ENCODE measurements at regions not wholly inside any gene's neighbourhood (a gene's known extent, or its start where the extent isn't known, plus 50 kb on each side); places are given as distances from the start of the nearest gene placed in this dataset.

DNA sequence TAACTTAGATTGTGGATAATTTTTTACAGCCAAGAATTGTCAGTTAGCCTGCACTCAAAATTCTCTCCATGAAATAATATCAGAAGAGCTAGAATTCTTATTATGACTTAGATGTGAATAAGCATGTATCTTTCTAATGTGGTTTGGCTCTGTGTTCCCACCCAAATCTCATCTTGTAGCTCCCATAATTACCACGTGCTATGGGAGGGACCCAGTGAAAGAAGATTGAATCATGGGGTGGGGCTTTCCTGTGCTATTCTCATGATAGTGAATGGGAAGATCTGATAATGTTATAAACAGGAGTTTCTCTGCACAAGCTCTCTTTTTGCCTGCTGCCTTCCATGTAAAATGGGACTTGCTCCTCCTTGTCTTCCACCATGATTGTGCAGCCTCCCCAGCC lies 176.8 kb downstream of the MAT2B start:
- TF ChIP-seq, protein P1, sequence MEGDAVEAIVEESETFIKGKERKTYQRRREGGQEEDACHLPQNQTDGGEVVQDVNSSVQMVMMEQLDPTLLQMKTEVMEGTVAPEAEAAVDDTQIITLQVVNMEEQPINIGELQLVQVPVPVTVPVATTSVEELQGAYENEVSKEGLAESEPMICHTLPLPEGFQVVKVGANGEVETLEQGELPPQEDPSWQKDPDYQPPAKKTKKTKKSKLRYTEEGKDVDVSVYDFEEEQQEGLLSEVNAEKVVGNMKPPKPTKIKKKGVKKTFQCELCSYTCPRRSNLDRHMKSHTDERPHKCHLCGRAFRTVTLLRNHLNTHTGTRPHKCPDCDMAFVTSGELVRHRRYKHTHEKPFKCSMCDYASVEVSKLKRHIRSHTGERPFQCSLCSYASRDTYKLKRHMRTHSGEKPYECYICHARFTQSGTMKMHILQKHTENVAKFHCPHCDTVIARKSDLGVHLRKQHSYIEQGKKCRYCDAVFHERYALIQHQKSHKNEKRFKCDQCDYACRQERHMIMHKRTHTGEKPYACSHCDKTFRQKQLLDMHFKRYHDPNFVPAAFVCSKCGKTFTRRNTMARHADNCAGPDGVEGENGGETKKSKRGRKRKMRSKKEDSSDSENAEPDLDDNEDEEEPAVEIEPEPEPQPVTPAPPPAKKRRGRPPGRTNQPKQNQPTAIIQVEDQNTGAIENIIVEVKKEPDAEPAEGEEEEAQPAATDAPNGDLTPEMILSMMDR (IDR thresholded peaks at IDR 0.05): no peak
- no peaks in the 10 kb centered on the region for H3K4me1 Mint-ChIP-seq (ENCODE audit: low read depth)
- H3K36me3 Mint-ChIP-seq (ENCODE audit: low read depth): no peaks in the 10 kb centered on the region
- no peak overlapping the region for H3K27ac Mint-ChIP-seq (ENCODE audit: unreplicated experiment)
- DNase-seq (ENCODE audit: low spot score): no peak
- H3K4me3 Mint-ChIP-seq (ENCODE audit: unreplicated experiment): no peak overlapping the region
- no peaks in the 10 kb centered on the region for H3K9me3 Mint-ChIP-seq (ENCODE audit: low read depth)
- peaks cover 18% of the 10 kb centered on the region for H3K27me3 Mint-ChIP-seq (ENCODE audit: low read depth)

DNA sequence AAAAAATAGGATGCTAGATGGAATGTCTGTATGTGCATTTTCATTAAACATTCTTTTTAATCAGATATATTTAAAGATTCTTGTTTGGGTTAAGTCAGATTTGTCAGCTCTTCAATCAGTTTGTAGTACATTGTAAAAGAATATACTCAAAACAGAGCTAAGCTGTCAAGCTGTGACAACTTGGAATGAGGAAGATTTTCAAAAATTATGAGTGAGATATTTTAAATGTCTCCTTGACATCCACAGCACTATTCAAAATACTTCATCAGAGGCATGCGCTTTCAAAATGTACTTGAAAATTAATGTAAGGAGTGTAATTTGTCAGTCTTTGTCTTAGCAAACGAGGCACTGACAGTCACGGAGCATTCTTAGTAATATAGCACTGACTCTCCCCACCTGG lies 182.0 kb downstream of the MAT2B start:
- TF ChIP-seq, protein P1 (IDR thresholded peaks at IDR 0.05): no peak
- H3K36me3 Mint-ChIP-seq (ENCODE audit: low read depth): no peaks in the 10 kb centered on the region
- DNase-seq (ENCODE audit: low spot score): no peak
- no peaks in the 10 kb centered on the region for H3K9me3 Mint-ChIP-seq (ENCODE audit: low read depth)
- no peaks in the 10 kb centered on the region for H3K4me1 Mint-ChIP-seq (ENCODE audit: low read depth)
- no peak overlapping the region for H3K27ac Mint-ChIP-seq (ENCODE audit: unreplicated experiment)
- peaks cover 17% of the 10 kb centered on the region for H3K27me3 Mint-ChIP-seq (ENCODE audit: low read depth)
- no peak overlapping the region for H3K4me3 Mint-ChIP-seq (ENCODE audit: unreplicated experiment)

DNA sequence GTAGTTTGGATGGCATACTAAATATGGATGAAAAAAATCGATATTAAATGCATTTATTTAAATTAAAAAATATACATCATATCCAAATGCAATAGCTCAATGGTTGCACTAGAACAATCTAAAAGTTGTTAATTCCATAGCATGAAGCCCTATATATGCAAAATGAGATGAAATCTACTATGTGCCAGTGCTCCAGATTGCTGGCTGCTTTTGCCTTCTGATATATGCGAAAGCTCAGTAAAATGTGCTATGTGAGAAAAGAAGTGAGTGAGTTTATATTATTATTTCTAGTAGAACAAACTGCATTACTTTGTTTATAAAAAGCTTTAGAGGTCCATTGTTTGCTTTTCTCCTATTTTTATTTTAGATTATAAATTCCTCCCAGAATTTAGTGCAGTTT lies 186.7 kb downstream of the MAT2B start:
- Mint-ChIP-seq H3K9me3 (ENCODE audit: low read depth) (no peaks in the 10 kb centered on the region), H3K4me1 (ENCODE audit: low read depth) (no peaks in the 10 kb centered on the region), H3K4me3 (ENCODE audit: unreplicated experiment) (no peak overlapping the region), H3K27me3 (ENCODE audit: low read depth) (peaks cover 17% of the 10 kb centered on the region), H3K36me3 (ENCODE audit: low read depth) (no peaks in the 10 kb centered on the region), H3K27ac (ENCODE audit: unreplicated experiment) (no peak overlapping the region)
- DNase-seq (ENCODE audit: low spot score): no peak
- TF ChIP-seq, protein P1 (IDR thresholded peaks at IDR 0.05): no peak

DNA sequence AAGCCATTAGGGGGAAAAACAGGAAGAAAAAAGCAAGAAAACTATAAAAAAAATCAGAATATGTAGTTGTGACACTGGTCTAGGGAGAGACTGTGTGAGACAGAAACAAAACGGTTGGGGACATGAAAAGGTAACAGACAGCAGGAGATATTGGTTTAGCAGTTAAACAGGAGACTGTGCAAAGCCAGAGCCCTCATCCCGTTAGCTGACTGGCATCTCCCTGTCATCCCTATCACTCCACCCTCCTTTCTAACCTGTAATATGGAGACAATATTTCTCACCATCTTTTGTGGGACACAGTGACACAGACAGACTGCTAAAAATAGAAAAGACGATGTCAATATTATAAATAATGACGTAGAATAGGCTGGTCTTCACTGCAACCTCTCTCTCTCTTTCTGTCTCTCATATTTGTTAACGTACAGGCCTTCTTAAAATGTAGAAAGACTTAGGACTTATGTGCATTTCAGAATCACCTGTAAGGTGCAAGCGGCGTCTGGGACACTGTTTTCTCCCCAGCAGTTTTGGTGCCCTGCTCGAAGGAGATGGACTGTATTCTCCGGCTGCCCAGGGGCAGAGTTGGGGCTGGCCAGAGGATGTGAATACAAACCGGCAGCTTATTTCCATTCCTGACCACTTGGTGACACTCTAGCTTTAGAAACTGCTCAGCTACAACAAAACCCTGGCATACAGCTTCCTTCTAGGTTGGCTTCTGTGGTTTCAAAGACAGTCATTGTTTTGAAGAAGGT lies 190.6 kb downstream of the MAT2B start:
- TF ChIP-seq, protein P1 (IDR thresholded peaks at IDR 0.05): peak; percentile 83
- Mint-ChIP-seq H3K36me3 (ENCODE audit: low read depth) (no peaks in the 10 kb centered on the region), H3K27ac (ENCODE audit: unreplicated experiment) (no peak overlapping the region), H3K9me3 (ENCODE audit: low read depth) (no peaks in the 10 kb centered on the region), H3K27me3 (ENCODE audit: low read depth) (peaks cover 16% of the 10 kb centered on the region), H3K4me3 (ENCODE audit: unreplicated experiment) (no peak overlapping the region), H3K4me1 (ENCODE audit: low read depth) (no peaks in the 10 kb centered on the region)
- no peak for DNase-seq (ENCODE audit: low spot score)

DNA sequence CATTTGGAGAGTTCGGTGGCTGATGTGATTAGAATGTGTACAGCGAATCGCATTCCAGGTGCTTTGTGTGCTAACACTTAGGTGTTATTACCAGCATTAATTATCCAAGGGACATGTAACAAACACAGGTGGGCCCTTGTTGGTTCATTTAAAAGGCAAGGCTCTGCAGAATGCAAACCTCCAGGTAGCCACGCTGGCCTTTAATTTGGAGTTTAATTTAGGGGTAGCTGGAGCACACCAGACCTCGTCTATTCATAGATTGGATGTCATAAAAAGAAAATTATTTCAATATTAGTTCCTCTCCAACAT lies 191.1 kb downstream of the MAT2B start:
- DNase-seq (ENCODE audit: low spot score): no peak
- H3K4me1 Mint-ChIP-seq (ENCODE audit: low read depth): no peaks in the 10 kb centered on the region
- H3K9me3 Mint-ChIP-seq (ENCODE audit: low read depth): no peaks in the 10 kb centered on the region
- H3K4me3 Mint-ChIP-seq (ENCODE audit: unreplicated experiment): no peak overlapping the region
- TF ChIP-seq, protein P1 (IDR thresholded peaks at IDR 0.05): peak; percentile 4
- peaks cover 16% of the 10 kb centered on the region for H3K27me3 Mint-ChIP-seq (ENCODE audit: low read depth)
- no peaks in the 10 kb centered on the region for H3K36me3 Mint-ChIP-seq (ENCODE audit: low read depth)
- H3K27ac Mint-ChIP-seq (ENCODE audit: unreplicated experiment): no peak overlapping the region
